ENCODE measurements at regions not wholly inside any gene's neighbourhood (a gene's known extent, or its start where the extent isn't known, plus 50 kb on each side); places are given as distances from the start of the nearest gene placed in this dataset.

DNA sequence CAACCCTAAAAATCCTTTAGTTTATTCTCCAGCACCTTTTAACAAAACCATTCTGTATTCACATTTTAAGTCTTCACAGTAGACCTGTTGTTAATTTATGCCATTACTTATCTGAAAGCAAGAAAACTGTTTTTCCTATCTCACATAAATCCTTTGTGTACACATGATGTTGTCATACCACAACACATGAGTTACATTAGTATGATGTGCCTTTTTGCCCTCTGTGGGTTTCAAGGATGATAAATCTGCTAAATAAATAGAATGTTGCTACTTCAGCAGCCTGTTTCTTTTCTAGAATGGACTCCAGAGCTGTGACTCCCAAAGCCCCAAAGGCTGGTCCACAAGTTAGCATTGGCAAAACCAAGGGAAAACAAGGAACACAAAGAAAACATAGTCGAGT is 151.6 kb downstream of the SERPINI1 start:
- H3K27ac ChIP-seq, result no peak overlapping the region
- H3K9me3 ChIP-seq, result no peaks in the 10 kb centered on the region
- intact Hi-C loops (cut with DNase I), result no loop called here
- TF ChIP-seq, protein P1, sequence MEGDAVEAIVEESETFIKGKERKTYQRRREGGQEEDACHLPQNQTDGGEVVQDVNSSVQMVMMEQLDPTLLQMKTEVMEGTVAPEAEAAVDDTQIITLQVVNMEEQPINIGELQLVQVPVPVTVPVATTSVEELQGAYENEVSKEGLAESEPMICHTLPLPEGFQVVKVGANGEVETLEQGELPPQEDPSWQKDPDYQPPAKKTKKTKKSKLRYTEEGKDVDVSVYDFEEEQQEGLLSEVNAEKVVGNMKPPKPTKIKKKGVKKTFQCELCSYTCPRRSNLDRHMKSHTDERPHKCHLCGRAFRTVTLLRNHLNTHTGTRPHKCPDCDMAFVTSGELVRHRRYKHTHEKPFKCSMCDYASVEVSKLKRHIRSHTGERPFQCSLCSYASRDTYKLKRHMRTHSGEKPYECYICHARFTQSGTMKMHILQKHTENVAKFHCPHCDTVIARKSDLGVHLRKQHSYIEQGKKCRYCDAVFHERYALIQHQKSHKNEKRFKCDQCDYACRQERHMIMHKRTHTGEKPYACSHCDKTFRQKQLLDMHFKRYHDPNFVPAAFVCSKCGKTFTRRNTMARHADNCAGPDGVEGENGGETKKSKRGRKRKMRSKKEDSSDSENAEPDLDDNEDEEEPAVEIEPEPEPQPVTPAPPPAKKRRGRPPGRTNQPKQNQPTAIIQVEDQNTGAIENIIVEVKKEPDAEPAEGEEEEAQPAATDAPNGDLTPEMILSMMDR (IDR thresholded peaks at IDR 0.05), result no peak
- TF ChIP-seq POLR2A (IDR thresholded peaks at IDR 0.05) (no peak), POLR2AphosphoS5 (IDR thresholded peaks at IDR 0.05; ENCODE audit: insufficient read depth in 1 of 2, low read depth in 1 of 2) (no peak)
- DNase-seq (ENCODE audit: extremely low spot score in 2 of 2), result no peak
- H3K27me3 ChIP-seq, result no peaks in the 10 kb centered on the region
- H3K4me1 ChIP-seq, result no peaks in the 10 kb centered on the region
- H3K36me3 ChIP-seq, result no peaks in the 10 kb centered on the region
- H3K4me3 ChIP-seq, result no peak overlapping the region

DNA sequence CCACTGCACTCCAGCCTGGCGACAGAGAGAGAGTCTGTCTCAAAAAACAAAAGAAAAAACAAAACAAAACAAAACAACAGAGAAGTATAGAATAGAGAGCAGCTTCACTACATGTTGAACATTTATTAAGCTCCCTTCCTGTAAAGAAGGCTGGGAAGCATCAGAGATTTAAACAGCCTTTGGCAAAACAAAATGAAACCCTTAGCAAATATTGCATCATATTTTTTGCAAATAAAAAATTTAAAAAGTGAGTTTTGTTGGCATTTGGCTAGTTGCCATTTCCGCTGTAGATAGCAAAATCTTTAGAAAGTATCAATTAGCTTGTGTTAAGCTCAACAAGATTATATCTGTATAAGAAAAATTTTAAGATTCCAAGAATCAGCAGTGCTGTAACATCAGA is 151.2 kb downstream of the SERPINI1 start:
- TF ChIP-seq POLR2AphosphoS5 (IDR thresholded peaks at IDR 0.05; ENCODE audit: insufficient read depth in 1 of 2, low read depth in 1 of 2) (no peak), POLR2A (IDR thresholded peaks at IDR 0.05) (no peak)
- TF ChIP-seq, protein P1 (IDR thresholded peaks at IDR 0.05), result no peak
- Histone ChIP-seq H3K4me1 (no peaks in the 10 kb centered on the region), H3K27me3 (no peaks in the 10 kb centered on the region), H3K36me3 (no peaks in the 10 kb centered on the region), H3K4me3 (no peak overlapping the region), H3K27ac (no peak overlapping the region), H3K9me3 (no peaks in the 10 kb centered on the region)
- intact Hi-C loops (cut with DNase I), result no loop called here
- DNase-seq (ENCODE audit: extremely low spot score in 2 of 2), result no peak

DNA sequence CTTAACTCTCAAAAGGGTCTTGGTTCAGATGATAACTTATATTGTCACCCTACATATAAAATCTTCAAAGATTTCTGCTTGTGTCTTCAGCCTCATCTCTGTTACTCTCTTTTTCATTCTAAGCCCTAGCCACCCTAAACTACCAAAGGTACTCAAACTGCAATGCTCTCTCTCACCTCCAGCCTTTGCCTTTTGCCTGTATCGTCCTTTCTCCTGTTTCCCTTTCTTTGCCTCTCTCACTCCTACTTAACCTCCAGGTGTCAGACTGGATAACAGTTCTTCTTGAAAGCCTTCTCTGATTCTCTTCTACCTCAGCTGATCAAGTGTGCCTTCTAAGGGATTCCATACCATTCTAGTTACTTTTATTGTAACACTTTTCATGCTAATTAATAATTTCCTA is 149.8 kb downstream of the SERPINI1 start:
- no peak overlapping the region for H3K4me3 ChIP-seq

DNA sequence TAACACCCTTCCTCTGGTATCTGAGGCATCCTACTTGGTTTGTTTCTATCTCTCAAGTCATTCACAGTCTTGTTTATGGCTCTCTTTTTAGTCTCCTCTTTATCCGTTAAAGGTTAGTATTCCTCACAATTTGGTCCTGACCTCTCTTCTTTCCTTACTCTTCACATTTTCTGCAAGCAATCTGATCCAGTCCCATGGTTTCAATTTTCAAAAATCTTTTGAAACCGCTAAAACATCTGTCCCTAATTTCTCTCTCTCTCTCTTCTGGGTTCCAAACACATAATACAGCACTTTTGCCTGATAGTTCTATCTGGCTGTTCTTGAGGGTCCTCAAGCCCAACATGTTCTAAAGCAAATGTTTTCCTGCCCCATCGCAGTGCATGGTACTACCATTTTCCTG is 149.0 kb downstream of the SERPINI1 start:
- Histone ChIP-seq H3K4me1 (no peaks in the 10 kb centered on the region), H3K36me3 (no peaks in the 10 kb centered on the region), H3K27me3 (no peaks in the 10 kb centered on the region), H3K27ac (no peak overlapping the region), H3K9me3 (no peaks in the 10 kb centered on the region), H3K4me3 (no peak overlapping the region)
- intact Hi-C loops (cut with DNase I), result no loop called here
- TF ChIP-seq, protein P1 (IDR thresholded peaks at IDR 0.05), result no peak
- no peak for DNase-seq (ENCODE audit: extremely low spot score in 2 of 2)

More for the DNA sequence above, 149.8 kb downstream of the SERPINI1 start:
- no peaks in the 10 kb centered on the region for H3K27me3 ChIP-seq
- intact Hi-C loops (cut with DNase I), result no loop called here
- no peak for DNase-seq (ENCODE audit: extremely low spot score in 2 of 2)
- H3K9me3 ChIP-seq, result no peaks in the 10 kb centered on the region
- H3K36me3 ChIP-seq, result no peaks in the 10 kb centered on the region
- no peaks in the 10 kb centered on the region for H3K4me1 ChIP-seq
- TF ChIP-seq, protein P1 (IDR thresholded peaks at IDR 0.05), result no peak
- no peak for TF ChIP-seq POLR2A (IDR thresholded peaks at IDR 0.05)
- no peak for TF ChIP-seq POLR2AphosphoS5 (IDR thresholded peaks at IDR 0.05; ENCODE audit: insufficient read depth in 1 of 2, low read depth in 1 of 2)
- H3K27ac ChIP-seq, result no peak overlapping the region

DNA sequence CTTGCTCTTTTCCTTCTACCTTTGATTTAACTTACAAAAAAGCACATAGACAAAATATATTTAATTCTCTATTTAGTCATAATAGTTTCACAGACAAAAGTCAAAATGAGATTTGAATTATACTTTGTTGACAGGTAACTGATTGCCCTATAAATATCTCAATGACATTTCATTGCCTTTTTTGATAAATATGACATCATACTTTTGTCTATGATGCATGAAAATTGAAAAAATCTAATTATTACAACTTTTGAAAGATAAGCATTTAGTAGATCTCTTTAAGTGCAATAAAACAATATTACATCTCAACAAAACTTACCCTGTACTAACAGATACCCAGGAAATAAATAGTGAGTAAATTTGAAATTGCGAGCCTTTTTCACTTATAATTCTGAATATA is 147.9 kb downstream of the SERPINI1 start:
- DNase-seq (ENCODE audit: extremely low spot score in 2 of 2), result no peak
- intact Hi-C loops (cut with DNase I), result no loop called here
- Histone ChIP-seq H3K27ac (no peak overlapping the region), H3K36me3 (no peaks in the 10 kb centered on the region), H3K4me1 (no peaks in the 10 kb centered on the region), H3K9me3 (no peaks in the 10 kb centered on the region), H3K27me3 (no peaks in the 10 kb centered on the region), H3K4me3 (no peak overlapping the region)
- TF ChIP-seq, protein P1 (IDR thresholded peaks at IDR 0.05), result no peak
- TF ChIP-seq POLR2A (IDR thresholded peaks at IDR 0.05) (no peak), POLR2AphosphoS5 (IDR thresholded peaks at IDR 0.05; ENCODE audit: insufficient read depth in 1 of 2, low read depth in 1 of 2) (no peak)

Measured in vagina (tissue), 2 donors.